B cell (primary cell): ENCODE measurements at regions not wholly inside any gene's neighbourhood (a gene's known extent, or its start where the extent isn't known, plus 50 kb on each side); places are given as distances from the start of the nearest gene placed in this dataset.

Experiments used
- ATAC-seq: fragments of 200-7000 bp; cut with Tn5 transposase; one replicate; pipeline ENCODE4 v1.10.0; 2021; ENCODE audit warnings: low read depth, mild to moderate bottlenecking, moderate number of reproducible peaks, moderate library complexity
- CTCF ChIA-PET: fragments of 350-600 bp; sonication (Branson Sonifier 250); formaldehyde crosslinking; loops from one replicate; lab custom pipeline; 2021; ENCODE audit warnings: antibody characterized with exemption, inconsistent platforms; lab: Charles Lee
- POLR2A ChIA-PET: fragments of 350-600 bp; sonication (Branson Sonifier 250); formaldehyde crosslinking; loops from one replicate; lab custom pipeline; 2021; ENCODE audit warnings: antibody characterized with exemption; lab: Charles Lee
- DNase-seq: peaks from one replicate; pipeline ENCODE4 v3.0.0; 2013
- H2AFZ ChIP-seq: 2 replicates; pipeline ENCODE4 v1.6.1; 2012; ENCODE audit warnings: mild to moderate bottlenecking, low read depth, low read length; ENCODE audit not compliant: insufficient read depth, poor library complexity, severe bottlenecking
- H3K27ac ChIP-seq, 2 donors: 1 replicate in 1 of 2; 2 replicates in 1 of 2; pipeline ENCODE4 v1.5.1; 2012 to 2013; ENCODE audit warnings: low read length in 2 of 2, mild to moderate bottlenecking in 2 of 2, moderate library complexity in 1 of 2
- H3K27me3 ChIP-seq, 4 experiments: fragments of 200-600 bp in 1 of 4; sonication (generic) in 1 of 4; replicated peaks in 1 of 4; 1 replicate in 2 of 4; 2 replicates in 2 of 4; pipeline versions ENCODE4 v1.6.1 to v1.7.0; 2013 to 2016; ENCODE audit warnings: low read length in 3 of 4, mild to moderate bottlenecking in 2 of 4, mixed read lengths in 1 of 4, moderate library complexity in 1 of 4; ENCODE audit not compliant: insufficient read depth in 4 of 4, control insufficient read depth in 3 of 4; ENCODE audit errors: control extremely low read depth in 1 of 4
- H3K36me3 ChIP-seq, 2 experiments: replicated peaks in 1 of 2; 1 replicate in 1 of 2; 2 replicates in 1 of 2; pipeline versions ENCODE4 v1.6.1 to v1.7.1; 2013; ENCODE audit warnings: low read length in 1 of 2; ENCODE audit not compliant: insufficient read depth in 2 of 2, control insufficient read depth in 1 of 2; ENCODE audit errors: control extremely low read depth in 1 of 2, extremely low read depth in 1 of 2
- H3K4me1 ChIP-seq, 2 donors: fragments of 200-600 bp in 1 of 2; sonication (generic) in 1 of 2; 1 replicate in 1 of 2; 2 replicates in 1 of 2; pipeline versions ENCODE4 v1.5.1 to v1.6.1; 2013 to 2017; ENCODE audit warnings: low read length in 2 of 2; ENCODE audit not compliant: control insufficient read depth in 2 of 2, insufficient read depth in 2 of 2
- H3K4me2 ChIP-seq: replicated peaks from 2 replicates; pipeline ENCODE3; 2012; ENCODE audit warnings: mild to moderate bottlenecking, low read depth, low read length; ENCODE audit not compliant: poor library complexity, severe bottlenecking
- H3K4me3 ChIP-seq, 5 experiments: fragments of 200-600 bp in 1 of 5; sonication (generic) in 1 of 5; 1 replicate in 3 of 5; 2 replicates in 2 of 5; pipeline versions ENCODE4 v1.5.1 to v1.7.0; 2011 to 2016; ENCODE audit warnings: low read length in 4 of 5, mild to moderate bottlenecking in 4 of 5, low read depth in 2 of 5, control low read depth in 1 of 5, moderate library complexity in 1 of 5; ENCODE audit not compliant: insufficient read depth in 1 of 5; ENCODE audit errors: control extremely low read depth in 1 of 5, extremely low read depth in 1 of 5
- H3K79me2 ChIP-seq: fragments of 200-600 bp; sonication (generic); one replicate; pipeline ENCODE4 v1.6.0; 2016; ENCODE audit warnings: low read length; ENCODE audit not compliant: control insufficient read depth, insufficient read depth
- H3K9ac ChIP-seq: fragments of 200-600 bp; sonication (generic); 2 replicates; pipeline ENCODE4 v1.6.1; 2017; ENCODE audit warnings: mild to moderate bottlenecking, low read length, moderate library complexity
- H3K9me3 ChIP-seq, 3 donors: one replicate each; pipeline versions ENCODE4 v1.6.1 to v1.7.1; 2013; ENCODE audit warnings: low read length in 2 of 3; ENCODE audit not compliant: control insufficient read depth in 2 of 3, insufficient read depth in 1 of 3; ENCODE audit errors: control extremely low read depth in 1 of 3
- H4K20me1 ChIP-seq: 2 replicates; pipeline ENCODE4 v1.6.0; 2012; ENCODE audit warnings: mild to moderate bottlenecking, low read length; ENCODE audit not compliant: insufficient read depth, control insufficient read depth, poor library complexity, severe bottlenecking
- H3K27ac Mint-ChIP-seq: one replicate; pipeline ENCODE4 v1.8.0; 2021; ENCODE audit warnings: mixed read lengths
- H3K27me3 Mint-ChIP-seq: one replicate; pipeline ENCODE4 v1.8.0; 2021; ENCODE audit warnings: mixed read lengths
- H3K4me1 Mint-ChIP-seq: one replicate; pipeline ENCODE4 v1.8.0; 2021; ENCODE audit warnings: mixed read lengths
- H3K4me3 Mint-ChIP-seq: one replicate; pipeline ENCODE4 v1.8.0; 2021; ENCODE audit warnings: mixed read lengths
- H3K9me3 Mint-ChIP-seq: one replicate; pipeline ENCODE4 v1.8.0; 2022; ENCODE audit warnings: mixed read lengths; ENCODE audit not compliant: insufficient read depth
- EZH2 ChIP-seq: IDR thresholded peaks from 2 replicates; pipeline ENCODE4 v1.6.1; 2012; ENCODE audit warnings: borderline replicate concordance, low read depth, mild to moderate bottlenecking, moderate library complexity, low read length; ENCODE audit not compliant: insufficient read depth, poor library complexity, severe bottlenecking
- WGBS: methylation state at CpG from one replicate; pipeline ENCODE4 v1.1.5; 2013; ENCODE audit warnings: missing lambda C conversion rate; ENCODE audit not compliant: insufficient coverage; 5-methylcytosine and 5-hydroxymethylcytosine counted together
- intact Hi-C: fragments of 100-400 bp; cut with micrococcal nuclease; formaldehyde crosslinking; loops from one replicate; pipeline ENCODE4 v1.10.0; 2022
- TF ChIP-seq, protein P1 (sequence below): fragments of 200-600 bp; IDR thresholded peaks from one replicate; pipeline ENCODE4 v1.8.0; 2022; ENCODE audit warnings: antibody characterized with exemption, mild to moderate bottlenecking

- TF ChIP-seq EZH2: no peak
- TF ChIP-seq, protein P1, sequence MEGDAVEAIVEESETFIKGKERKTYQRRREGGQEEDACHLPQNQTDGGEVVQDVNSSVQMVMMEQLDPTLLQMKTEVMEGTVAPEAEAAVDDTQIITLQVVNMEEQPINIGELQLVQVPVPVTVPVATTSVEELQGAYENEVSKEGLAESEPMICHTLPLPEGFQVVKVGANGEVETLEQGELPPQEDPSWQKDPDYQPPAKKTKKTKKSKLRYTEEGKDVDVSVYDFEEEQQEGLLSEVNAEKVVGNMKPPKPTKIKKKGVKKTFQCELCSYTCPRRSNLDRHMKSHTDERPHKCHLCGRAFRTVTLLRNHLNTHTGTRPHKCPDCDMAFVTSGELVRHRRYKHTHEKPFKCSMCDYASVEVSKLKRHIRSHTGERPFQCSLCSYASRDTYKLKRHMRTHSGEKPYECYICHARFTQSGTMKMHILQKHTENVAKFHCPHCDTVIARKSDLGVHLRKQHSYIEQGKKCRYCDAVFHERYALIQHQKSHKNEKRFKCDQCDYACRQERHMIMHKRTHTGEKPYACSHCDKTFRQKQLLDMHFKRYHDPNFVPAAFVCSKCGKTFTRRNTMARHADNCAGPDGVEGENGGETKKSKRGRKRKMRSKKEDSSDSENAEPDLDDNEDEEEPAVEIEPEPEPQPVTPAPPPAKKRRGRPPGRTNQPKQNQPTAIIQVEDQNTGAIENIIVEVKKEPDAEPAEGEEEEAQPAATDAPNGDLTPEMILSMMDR: no peak
- H3K9ac ChIP-seq: no peak overlapping the region
- H3K4me3 ChIP-seq: no peak overlapping the region
- DNase-seq: no peak
- ChIA-PET CTCF (no interaction called here), POLR2A (no interaction called here)
- H3K79me2 ChIP-seq: no peaks in the 10 kb centered on the region
- ATAC-seq: no peak
- no peak overlapping the region for H2AFZ ChIP-seq
- Mint-ChIP-seq H3K9me3 (no peaks in the 10 kb centered on the region), H3K27ac (no peak overlapping the region), H3K27me3 (peaks cover 11% of the 10 kb centered on the region), H3K4me3 (no peak overlapping the region), H3K4me1 (no peaks in the 10 kb centered on the region)
- H3K4me2 ChIP-seq: no peak overlapping the region
- 100% methylated on average over 1 of the region's 4 CpGs for WGBS
- no peaks in the 10 kb centered on the region for H4K20me1 ChIP-seq
- no peaks in the 10 kb centered on the region for H3K36me3 ChIP-seq
- no peaks in the 10 kb centered on the region for H3K4me1 ChIP-seq
- H3K27ac ChIP-seq: no peak overlapping the region
- no peaks in the 10 kb centered on the region for H3K9me3 ChIP-seq
- H3K27me3 ChIP-seq: no peaks in the 10 kb centered on the region
- intact Hi-C loops: no loop called here
Measured at GRCh38 chr15:81526029-81526428, 152.0 kb upstream of the TMC3 start.

DNA sequence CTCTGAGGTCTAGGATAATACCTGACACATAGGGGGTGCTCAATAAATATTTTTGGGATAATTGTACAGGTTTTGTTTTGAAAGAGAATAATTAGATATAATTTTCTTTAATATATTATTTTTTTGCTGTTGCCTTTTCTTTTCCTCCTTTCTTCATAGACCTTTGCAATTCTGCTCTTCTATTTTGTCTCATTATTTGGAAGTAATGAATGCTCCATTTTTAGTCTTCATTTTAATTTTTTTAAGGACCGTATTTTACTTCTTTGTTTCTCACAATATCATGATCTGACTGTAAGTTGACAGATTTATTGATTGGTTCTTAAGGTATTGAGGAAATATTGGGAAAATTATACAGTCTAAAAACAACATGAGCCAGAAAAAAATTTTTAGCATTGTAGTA lies 150.5 kb upstream of the TMC3 start:
- DNase-seq: no peak
- intact Hi-C loops: no loop called here
- Histone ChIP-seq H3K9ac (no peak overlapping the region), H2AFZ (no peak overlapping the region), H3K4me3 (no peak overlapping the region), H3K36me3 (no peaks in the 10 kb centered on the region), H3K9me3 (no peaks in the 10 kb centered on the region), H4K20me1 (no peaks in the 10 kb centered on the region), H3K4me2 (no peak overlapping the region), H3K4me1 (no peaks in the 10 kb centered on the region), H3K27me3 (no peaks in the 10 kb centered on the region), H3K79me2 (no peaks in the 10 kb centered on the region), H3K27ac (no peak overlapping the region)
- Mint-ChIP-seq H3K9me3 (no peaks in the 10 kb centered on the region), H3K27ac (no peak overlapping the region), H3K27me3 (peaks cover 11% of the 10 kb centered on the region), H3K4me3 (no peak overlapping the region), H3K4me1 (no peaks in the 10 kb centered on the region)
- ChIA-PET CTCF (no interaction called here), POLR2A (no interaction called here)
- no peak for ATAC-seq
- no CpG with 5 or more reads among the region's 1 CpG for WGBS
- TF ChIP-seq EZH2: no peak
